HG02678 (cell line): ENCODE measurements at regions not wholly inside any gene's neighbourhood (a gene's known extent, or its start where the extent isn't known, plus 50 kb on each side); places are given as distances from the start of the nearest gene placed in this dataset.
"Not testable (repeated sequence)": the region's sequence is repeated elsewhere in the genome, so short reads cannot be mapped to it uniquely, and the experiment has no call there.

Source experiments
- ATAC-seq: cut with Tn5 transposase; IDR thresholded peaks from one replicate; pipeline ENCODE4 v1.9.1; 2021; ENCODE audit warnings: mild to moderate bottlenecking, moderate library complexity; ENCODE audit not compliant: unreplicated experiment

- no peak for ATAC-seq
Measured at GRCh38 chr5:60125636-60126035, 232.1 kb upstream of the PDE4D start.

DNA sequence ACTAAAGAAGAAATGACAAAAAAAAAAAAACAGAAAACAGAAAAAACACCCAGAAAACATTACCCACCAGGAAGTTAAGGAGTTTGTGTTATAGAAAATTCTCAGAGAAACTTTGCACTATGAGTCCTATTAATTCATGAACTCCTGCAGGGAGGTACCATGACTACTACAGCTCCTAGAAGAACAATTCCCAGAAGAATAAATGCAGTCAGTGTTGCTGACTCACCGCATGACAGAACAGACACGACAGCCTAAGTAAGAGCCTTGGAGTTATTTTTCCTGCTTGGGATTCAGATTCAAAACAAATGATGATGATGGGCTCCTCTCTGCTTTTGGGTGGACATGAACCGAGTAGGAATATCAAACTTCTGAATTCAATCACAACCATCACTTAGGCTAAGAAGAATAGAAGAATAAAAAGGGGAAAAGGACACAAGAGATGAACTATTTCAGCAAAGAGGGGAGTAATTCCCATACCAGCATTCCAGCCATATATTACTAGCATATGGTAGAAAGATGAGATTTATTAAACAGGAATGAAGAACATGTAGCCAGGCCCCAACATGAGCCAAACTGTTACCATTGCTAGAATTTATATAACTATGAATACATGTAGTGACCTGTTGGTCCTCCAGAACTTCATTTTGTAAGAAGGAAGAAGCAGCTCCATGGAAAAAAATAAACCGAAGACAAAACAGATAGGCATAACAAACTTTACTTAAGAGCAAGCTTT, 209.6 kb upstream of the PDE4D start:
- ATAC-seq = no peak

DNA sequence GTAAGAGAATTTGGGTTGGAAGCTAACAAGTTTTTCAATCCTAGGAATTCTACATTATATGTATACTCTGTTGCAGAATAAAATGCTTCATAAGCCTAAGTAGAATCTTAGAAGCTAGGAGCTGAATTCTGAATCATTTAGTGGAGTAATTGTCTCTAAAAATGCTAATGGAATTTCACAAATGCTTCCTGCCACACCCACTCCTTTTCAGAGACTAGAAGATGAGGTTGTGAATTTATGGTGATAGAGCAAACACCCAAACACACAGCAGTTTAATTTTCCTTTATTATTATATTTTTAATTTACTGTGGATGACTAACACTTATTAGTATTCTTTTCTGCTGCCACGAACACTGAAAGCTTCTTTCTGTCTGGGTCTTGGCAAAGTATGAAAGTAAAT, 208.0 kb upstream of the PDE4D start:
- ATAC-seq = no peak

DNA sequence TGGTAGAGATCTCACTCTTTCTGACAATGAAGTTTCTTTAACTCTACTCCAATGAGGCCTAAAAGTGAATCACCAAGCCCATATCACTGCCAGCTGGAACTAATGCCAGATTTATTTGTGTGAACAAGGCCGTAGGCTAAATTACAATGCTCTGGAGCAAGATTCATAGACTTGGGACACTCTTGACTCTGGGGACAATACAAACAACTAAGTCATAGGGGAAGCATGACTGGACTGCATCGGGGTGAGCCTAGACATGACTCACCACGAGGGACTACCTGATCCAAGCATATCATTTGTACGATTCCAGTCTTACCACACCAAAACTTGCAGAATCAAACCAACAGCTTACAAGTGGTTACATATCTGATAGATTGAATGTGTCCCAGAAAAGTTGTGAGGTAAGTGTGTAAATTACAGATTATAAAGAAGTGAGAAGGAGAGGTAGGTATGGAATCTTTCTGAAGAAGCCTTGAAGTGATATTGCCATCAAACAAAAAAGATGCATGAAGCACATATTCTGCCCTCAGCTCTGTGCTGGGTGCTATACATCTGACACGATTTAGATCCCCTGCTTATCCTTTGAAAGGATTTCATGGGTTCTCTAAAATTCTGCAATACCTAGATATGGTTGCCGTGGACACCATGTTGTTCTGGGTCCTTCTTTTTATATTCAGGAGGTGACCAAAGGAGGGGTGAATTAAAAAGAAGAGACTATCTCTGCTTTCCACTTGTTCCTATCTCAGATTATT, 199.3 kb upstream of the PDE4D start:
- no peak for ATAC-seq

GRCh38 chr5:60086583-60086982, 193.1 kb upstream of the PDE4D start:
- ATAC-seq = no peak

GRCh38 chr5:60084226-60084625, 190.7 kb upstream of the PDE4D start:
- ATAC-seq = no peak

DNA sequence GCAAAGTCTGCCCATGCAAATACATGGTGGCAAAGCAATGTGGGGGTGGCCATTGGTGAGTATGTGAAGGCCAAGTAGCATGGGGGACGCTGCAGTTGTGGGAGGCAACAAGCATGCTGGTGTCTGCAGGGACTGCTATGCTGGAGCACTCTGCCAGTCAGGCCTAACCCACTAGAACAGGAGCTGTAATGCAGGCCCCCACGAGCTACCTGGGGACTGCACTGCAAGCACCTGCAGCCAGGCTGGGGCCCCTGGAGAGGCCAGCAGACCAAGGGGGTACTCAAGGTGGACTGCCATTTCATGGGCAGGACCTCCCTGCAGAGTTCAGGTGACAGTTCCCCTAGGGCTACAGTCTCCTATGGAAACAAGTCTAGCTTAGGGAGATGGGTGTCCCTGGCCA, 183.8 kb upstream of the PDE4D start:
- no peak for ATAC-seq

DNA sequence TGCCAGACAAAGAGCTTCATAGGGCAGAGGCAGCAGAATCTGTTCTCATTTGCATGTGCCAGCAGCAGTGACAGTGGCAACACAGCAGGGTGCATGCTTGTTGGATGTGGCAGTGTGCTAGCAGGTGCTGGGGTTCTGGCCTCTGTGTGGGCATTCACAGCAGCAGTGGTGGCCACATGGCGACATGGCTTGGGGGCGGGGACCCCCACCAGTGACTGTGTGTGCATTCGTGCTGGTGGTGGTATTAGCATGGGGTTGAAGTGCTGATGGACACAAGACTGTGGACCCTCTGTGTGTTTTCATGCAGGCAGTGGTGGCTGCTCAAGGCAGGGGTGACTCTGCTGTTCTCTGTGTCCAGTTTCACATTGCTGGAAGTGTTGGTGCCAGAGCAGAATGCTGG, 183.2 kb upstream of the PDE4D start:
- ATAC-seq = no peak

GRCh38 chr5:60066502-60066901, 173.0 kb upstream of the PDE4D start:
- ATAC-seq = no peak

- no peak for ATAC-seq
Measured at GRCh38 chr5:60060389-60060788, 166.9 kb upstream of the PDE4D start.

DNA sequence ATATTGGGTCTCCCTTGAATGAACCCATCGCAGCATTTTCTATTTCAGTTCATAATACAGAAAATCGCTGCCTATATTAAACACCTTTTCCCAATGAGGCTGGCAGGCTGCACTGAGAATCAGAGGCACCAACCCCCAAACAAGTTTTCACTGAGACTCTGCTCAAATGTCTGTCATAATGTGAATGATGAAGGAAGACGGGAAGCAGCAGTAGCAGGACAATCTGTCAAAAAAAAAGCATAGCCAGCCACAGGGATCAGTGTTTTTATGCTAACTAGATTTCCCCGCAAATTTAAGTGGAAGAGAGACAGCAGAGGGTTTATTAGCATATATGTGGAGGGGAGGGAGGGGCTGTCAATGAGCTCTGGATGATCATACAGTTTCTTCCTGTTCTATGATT, 162.7 kb upstream of the PDE4D start:
- no peak for ATAC-seq

DNA sequence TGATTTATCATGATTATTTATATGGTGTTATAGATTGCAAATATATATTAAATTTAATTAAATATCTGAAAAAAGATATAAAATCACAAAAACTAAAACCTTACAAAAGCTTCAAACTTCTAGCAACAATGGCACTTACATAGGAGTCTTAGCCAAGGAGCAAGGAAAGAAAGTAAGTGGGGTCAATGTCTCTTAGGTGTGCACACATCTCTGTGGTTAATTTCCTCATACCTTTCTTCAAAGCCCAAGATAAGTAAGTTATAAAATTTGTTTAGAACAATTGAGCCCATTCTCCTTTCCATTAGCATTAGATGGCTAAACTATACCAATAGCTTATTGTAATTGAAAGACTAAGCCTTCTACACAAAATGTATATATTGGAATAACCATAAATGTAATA, 161.6 kb upstream of the PDE4D start:
- no peak for ATAC-seq

DNA sequence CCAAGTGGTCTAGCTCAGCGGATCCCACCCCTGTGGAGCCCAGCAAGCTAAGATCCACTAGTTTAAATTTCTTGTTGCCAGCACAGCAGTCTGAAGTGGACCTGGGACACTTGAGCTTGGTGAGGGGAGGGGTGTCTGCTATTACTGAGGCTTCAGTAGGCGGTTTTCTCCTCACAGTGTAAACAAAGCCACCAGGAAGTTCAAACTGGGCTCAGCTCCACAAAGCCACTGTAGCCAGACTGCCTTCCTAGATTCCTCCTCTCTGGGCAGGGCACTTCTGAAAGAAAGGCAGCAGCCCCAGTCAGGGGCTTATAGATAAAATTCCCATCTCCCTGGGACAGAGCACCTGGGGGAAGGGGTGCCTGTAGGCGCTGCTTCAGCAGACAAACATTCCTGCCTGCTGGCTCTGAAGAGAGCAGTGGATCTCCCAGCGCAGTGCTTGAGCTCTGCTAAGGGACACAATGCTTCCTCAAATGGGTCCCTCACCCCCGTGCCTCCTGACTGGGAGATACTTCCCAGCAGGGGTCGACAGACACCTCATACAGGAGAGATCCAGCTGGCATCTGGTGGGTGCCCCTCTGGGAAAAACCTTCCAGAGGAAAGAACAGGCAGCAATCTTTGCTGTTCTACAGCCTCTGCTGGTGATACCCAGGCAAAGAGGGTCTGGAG, 148.6 kb upstream of the PDE4D start:
- ATAC-seq = not testable (repeated sequence)

GRCh38 chr5:60041508-60041907, 148.0 kb upstream of the PDE4D start:
- not testable (repeated sequence) for ATAC-seq

GRCh38 chr5:60036192-60036938, 142.8 kb upstream of the PDE4D start:
- ATAC-seq = no peak

DNA sequence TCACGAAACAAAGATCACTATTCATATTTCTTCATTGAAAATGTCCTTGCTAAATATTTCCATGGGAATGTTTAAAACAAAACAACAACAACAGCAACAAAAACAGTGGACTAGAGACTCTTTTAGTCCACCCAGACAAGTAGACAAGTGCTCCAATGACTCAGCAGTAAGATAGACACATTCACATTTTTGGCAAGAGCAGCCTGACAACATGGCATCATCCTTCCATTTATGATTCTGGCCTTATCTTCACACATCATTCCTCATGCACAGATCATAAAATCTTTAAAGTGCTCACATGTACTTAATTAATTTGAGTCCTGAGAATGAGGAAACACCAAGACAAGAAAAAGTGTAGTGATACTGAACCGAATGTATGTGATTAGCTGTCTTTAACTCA, 132.6 kb upstream of the PDE4D start:
- no peak for ATAC-seq

DNA sequence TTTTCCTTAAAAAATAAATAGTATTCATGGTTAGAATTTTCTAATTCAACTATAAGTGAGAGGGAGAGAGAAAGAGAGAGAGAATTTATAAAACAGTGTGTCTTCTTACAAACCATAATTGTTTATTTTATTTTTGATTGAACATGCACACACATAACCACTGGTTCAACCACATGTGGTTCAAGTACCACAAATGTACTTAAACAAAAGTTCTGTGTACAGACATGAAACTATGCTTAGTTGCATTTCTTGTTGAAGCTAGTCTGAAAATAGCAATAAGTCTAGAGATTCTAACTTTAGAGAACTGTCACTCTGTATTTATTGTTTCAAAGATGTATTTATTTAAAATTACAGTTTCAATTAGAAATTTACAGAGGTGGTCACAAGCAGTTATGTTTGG, 130.6 kb upstream of the PDE4D start:
- no peak for ATAC-seq

GRCh38 chr5:60023255-60023654, 129.7 kb upstream of the PDE4D start:
- no peak for ATAC-seq

DNA sequence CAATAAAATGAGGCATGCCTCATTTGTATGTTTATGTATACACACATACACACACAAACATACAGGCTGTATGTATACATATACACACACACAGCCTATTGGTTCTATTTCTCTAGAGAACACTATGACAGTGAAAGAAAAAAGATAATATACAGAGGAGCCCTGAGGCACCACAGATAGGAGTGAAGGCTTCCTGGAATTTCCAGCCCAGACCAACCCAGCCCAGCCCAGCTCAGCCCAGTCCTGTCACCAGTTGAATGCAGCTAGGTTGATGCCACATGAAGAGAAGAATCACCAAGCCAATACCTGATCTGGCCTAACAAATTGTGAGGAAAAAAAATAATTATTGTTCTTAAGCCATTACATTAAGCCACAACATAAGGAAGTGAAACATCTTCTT, 126.9 kb upstream of the PDE4D start:
- no peak for ATAC-seq

DNA sequence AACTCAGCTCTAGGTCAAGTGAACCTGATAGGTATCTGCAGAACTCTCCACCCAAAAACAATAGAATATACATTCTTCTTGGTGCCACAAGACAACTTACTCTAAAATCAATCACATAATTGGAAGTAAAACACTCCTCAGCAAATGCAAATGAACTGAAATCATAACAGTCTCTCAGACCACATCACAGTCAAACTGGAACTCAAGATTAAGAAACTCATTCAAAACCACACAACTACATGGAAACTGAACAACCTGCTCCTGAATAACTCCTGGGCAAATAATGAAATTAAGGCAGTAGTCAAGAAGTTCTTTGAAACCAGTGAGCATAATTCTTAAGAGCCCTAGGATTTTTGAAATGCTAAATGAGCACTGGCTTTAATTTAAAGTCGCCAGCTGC, 125.4 kb upstream of the PDE4D start:
- not testable (repeated sequence) for ATAC-seq

- ATAC-seq = no peak
Measured at GRCh38 chr5:60018091-60018490, 124.6 kb upstream of the PDE4D start.
